ENCODE measurements at regions not wholly inside any gene's neighbourhood (a gene's known extent, or its start where the extent isn't known, plus 50 kb on each side); places are given as distances from the start of the nearest gene placed in this dataset.

GRCh38 chr18:34643989-34644388 is 66.1 kb upstream of the DTNA start:
- H3K27me3 ChIP-seq (ENCODE audit: control insufficient read depth, insufficient read depth, low read length): no peaks in the 10 kb centered on the region
- BruUV-seq (replicated peaks): no TSS peak
- no peaks in the 10 kb centered on the region for H3K9me3 ChIP-seq (ENCODE audit: control insufficient read depth, insufficient read depth, low read depth, low read length)
- DNase-seq (ENCODE audit: low read depth, low spot score) (no peak), ATAC-seq (no peak)
- TF ChIP-seq SIN3A (IDR thresholded peaks at IDR 0.05; ENCODE audit: borderline replicate concordance, insufficient read depth, low read depth, low read length) (no peak), TCF7L2 (IDR thresholded peaks at IDR 0.05; ENCODE audit: low read depth, low read length) (no peak), POLR2AphosphoS5 (IDR thresholded peaks at IDR 0.05; ENCODE audit: low read depth, low read length) (no peak)
- TF ChIP-seq, protein P1, sequence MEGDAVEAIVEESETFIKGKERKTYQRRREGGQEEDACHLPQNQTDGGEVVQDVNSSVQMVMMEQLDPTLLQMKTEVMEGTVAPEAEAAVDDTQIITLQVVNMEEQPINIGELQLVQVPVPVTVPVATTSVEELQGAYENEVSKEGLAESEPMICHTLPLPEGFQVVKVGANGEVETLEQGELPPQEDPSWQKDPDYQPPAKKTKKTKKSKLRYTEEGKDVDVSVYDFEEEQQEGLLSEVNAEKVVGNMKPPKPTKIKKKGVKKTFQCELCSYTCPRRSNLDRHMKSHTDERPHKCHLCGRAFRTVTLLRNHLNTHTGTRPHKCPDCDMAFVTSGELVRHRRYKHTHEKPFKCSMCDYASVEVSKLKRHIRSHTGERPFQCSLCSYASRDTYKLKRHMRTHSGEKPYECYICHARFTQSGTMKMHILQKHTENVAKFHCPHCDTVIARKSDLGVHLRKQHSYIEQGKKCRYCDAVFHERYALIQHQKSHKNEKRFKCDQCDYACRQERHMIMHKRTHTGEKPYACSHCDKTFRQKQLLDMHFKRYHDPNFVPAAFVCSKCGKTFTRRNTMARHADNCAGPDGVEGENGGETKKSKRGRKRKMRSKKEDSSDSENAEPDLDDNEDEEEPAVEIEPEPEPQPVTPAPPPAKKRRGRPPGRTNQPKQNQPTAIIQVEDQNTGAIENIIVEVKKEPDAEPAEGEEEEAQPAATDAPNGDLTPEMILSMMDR (IDR thresholded peaks at IDR 0.05): no peak
- TF ChIP-seq, protein P2, sequence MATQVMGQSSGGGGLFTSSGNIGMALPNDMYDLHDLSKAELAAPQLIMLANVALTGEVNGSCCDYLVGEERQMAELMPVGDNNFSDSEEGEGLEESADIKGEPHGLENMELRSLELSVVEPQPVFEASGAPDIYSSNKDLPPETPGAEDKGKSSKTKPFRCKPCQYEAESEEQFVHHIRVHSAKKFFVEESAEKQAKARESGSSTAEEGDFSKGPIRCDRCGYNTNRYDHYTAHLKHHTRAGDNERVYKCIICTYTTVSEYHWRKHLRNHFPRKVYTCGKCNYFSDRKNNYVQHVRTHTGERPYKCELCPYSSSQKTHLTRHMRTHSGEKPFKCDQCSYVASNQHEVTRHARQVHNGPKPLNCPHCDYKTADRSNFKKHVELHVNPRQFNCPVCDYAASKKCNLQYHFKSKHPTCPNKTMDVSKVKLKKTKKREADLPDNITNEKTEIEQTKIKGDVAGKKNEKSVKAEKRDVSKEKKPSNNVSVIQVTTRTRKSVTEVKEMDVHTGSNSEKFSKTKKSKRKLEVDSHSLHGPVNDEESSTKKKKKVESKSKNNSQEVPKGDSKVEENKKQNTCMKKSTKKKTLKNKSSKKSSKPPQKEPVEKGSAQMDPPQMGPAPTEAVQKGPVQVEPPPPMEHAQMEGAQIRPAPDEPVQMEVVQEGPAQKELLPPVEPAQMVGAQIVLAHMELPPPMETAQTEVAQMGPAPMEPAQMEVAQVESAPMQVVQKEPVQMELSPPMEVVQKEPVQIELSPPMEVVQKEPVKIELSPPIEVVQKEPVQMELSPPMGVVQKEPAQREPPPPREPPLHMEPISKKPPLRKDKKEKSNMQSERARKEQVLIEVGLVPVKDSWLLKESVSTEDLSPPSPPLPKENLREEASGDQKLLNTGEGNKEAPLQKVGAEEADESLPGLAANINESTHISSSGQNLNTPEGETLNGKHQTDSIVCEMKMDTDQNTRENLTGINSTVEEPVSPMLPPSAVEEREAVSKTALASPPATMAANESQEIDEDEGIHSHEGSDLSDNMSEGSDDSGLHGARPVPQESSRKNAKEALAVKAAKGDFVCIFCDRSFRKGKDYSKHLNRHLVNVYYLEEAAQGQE (IDR thresholded peaks at IDR 0.05; ENCODE audit: insufficient read depth in 1 of 2, low read depth in 2 of 2, low read length in 1 of 2): no peak
- no peak overlapping the region for H3K27ac ChIP-seq (ENCODE audit: low read length)
- intact Hi-C loops (cut with micrococcal nuclease; ENCODE audit: unreplicated experiment) (no loop called here), in situ Hi-C loops (cut with HindIII; ENCODE audit: low pct_unique_long_range_greater_than_20kb, low sequenced_read_pairs) (no loop called here)
- ChIA-PET CTCF (no interaction called here), POLR2A (no interaction called here)
- H3K4me1 ChIP-seq (ENCODE audit: control insufficient read depth, insufficient read depth, low read length): no peaks in the 10 kb centered on the region
- H3K36me3 ChIP-seq (ENCODE audit: control insufficient read depth, insufficient read depth, low read length): no peaks in the 10 kb centered on the region
- no peak overlapping the region for H3K4me3 ChIP-seq (ENCODE audit: low read depth in 2 of 2, low read length in 2 of 2)

- POLR2A ChIA-PET: no interaction called here
- H3K36me3 ChIP-seq (ENCODE audit: control insufficient read depth, insufficient read depth, low read length): no peaks in the 10 kb centered on the region
- in situ Hi-C loops (cut with HindIII; ENCODE audit: low pct_unique_long_range_greater_than_20kb, low sequenced_read_pairs): no loop called here
- no peaks in the 10 kb centered on the region for H3K4me1 ChIP-seq (ENCODE audit: control insufficient read depth, insufficient read depth, low read length)
- H3K4me3 ChIP-seq (ENCODE audit: low read depth in 2 of 2, low read length in 2 of 2): no peak overlapping the region
- no peaks in the 10 kb centered on the region for H3K27me3 ChIP-seq (ENCODE audit: control insufficient read depth, insufficient read depth, low read length)
- TF ChIP-seq, protein P1 (IDR thresholded peaks at IDR 0.05): no peak
- TF ChIP-seq, protein P2 (IDR thresholded peaks at IDR 0.05; ENCODE audit: insufficient read depth in 1 of 2, low read depth in 2 of 2, low read length in 1 of 2): no peak
- TF ChIP-seq POLR2AphosphoS5 (IDR thresholded peaks at IDR 0.05; ENCODE audit: low read depth, low read length) (no peak), TCF7L2 (IDR thresholded peaks at IDR 0.05; ENCODE audit: low read depth, low read length) (no peak), SIN3A (IDR thresholded peaks at IDR 0.05; ENCODE audit: borderline replicate concordance, insufficient read depth, low read depth, low read length) (no peak)
- intact Hi-C loops (cut with micrococcal nuclease; ENCODE audit: unreplicated experiment): no loop called here
- no TSS peak for BruUV-seq (replicated peaks)
- DNase-seq (ENCODE audit: low read depth, low spot score) (no peak), ATAC-seq (no peak)
- no peaks in the 10 kb centered on the region for H3K9me3 ChIP-seq (ENCODE audit: control insufficient read depth, insufficient read depth, low read depth, low read length)
- CTCF ChIA-PET: no interaction called here
- no peak overlapping the region for H3K27ac ChIP-seq (ENCODE audit: low read length)
Measured at GRCh38 chr18:34647251-34647650, 62.8 kb upstream of the DTNA start.

All from Panc1 (cell line).